ENCODE measurements at regions not wholly inside any gene's neighbourhood (a gene's known extent, or its start where the extent isn't known, plus 50 kb on each side); places are given as distances from the start of the nearest gene placed in this dataset.

DNA sequence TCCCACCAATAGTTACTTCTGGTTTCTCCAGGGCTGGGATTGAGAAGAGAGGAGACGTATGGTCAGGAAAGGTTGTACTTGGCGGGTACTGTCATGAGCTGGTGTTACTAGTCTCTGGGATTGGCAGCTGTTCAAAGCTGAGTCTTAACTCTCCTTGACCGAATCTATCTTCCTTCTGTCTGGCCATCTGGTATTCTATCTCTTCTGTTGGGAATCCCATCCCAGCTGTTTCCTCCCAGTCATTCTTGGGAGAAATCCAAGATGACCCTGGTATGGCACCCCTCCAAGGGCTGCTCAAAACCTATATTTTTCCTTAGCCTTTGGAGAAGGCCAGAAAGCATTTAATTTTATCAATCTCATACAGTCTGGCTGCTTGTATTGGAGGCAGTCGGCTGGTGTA lies 287.0 kb upstream of the CHD6 start:
- H3K4me1 ChIP-seq: peaks cover 0 to 3% (median 0%) of the 10 kb centered on the region in 4 donors
- H3K4me3 ChIP-seq: no peak overlapping the region
- DNase-seq: no peak
- no peak for TF ChIP-seq CTCF (IDR thresholded peaks at IDR 0.05)
- H3K36me3 ChIP-seq: no peaks in the 10 kb centered on the region
- no peaks in the 10 kb centered on the region for H3K27me3 ChIP-seq
- no peak overlapping the region for H3K27ac ChIP-seq
- intact Hi-C loops (cut with DNase I; ENCODE audit: low total_unique reads): no loop called here
- H3K9me3 ChIP-seq: no peaks in the 10 kb centered on the region

DNA sequence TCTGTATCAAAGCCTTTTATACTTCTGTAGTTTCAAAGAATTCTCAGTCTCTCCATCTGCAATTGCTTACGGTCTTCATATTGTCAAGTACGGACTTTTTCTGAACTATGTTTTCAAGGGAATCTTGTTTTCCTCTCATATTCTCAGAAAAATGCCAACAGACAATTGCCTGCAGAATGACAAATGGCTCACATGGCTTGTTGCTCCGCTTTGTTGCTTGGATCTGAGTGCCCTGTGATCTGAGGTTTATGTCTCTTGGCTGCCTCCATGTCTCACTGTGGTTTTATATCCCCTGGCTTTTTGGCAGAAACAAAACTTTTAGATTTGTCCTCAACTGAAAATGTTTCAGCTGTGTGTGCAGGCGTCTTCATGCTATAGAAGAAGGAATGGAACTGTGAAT lies 285.4 kb upstream of the CHD6 start:
- H3K27ac ChIP-seq: no peak overlapping the region
- H3K36me3 ChIP-seq: no peaks in the 10 kb centered on the region
- H3K9me3 ChIP-seq: no peaks in the 10 kb centered on the region
- H3K27me3 ChIP-seq: no peaks in the 10 kb centered on the region
- intact Hi-C loops (cut with DNase I; ENCODE audit: low total_unique reads): no loop called here
- H3K4me3 ChIP-seq: no peak overlapping the region
- no peak for DNase-seq
- TF ChIP-seq CTCF (IDR thresholded peaks at IDR 0.05): no peak
- H3K4me1 ChIP-seq: peaks cover 0 to 3% (median 0%) of the 10 kb centered on the region in 4 donors

DNA sequence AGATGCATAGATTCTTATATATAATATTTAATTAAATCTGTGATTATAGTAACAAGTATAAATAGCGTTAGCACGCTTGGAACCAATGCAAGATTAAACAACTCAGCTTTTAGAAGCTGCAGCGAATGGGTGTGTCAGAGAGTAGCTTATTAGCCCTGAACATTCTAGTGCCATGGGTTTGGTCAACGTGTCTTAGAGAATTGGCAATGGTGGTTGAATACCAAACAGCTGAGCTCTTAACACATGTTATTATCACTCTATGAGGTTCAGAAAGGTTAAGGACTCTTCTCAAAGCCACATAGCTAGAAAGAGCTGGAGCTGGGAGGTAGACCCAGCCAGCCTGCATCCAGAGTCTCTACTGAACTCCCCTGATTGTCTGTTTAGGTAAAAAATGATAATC lies 284.2 kb upstream of the CHD6 start:
- no peak for DNase-seq

GRCh38 chr20:41900201-41900691 lies 282.1 kb upstream of the CHD6 start:
- no peak for TF ChIP-seq CTCF (IDR thresholded peaks at IDR 0.05)
- no peak overlapping the region for H3K27ac ChIP-seq
- H3K4me1 ChIP-seq: peaks cover 0 to 3% (median 0%) of the 10 kb centered on the region in 4 donors
- intact Hi-C loops (cut with DNase I; ENCODE audit: low total_unique reads): no loop called here
- H3K36me3 ChIP-seq: no peaks in the 10 kb centered on the region
- no peak for DNase-seq
- H3K27me3 ChIP-seq: no peaks in the 10 kb centered on the region
- no peak overlapping the region for H3K4me3 ChIP-seq
- H3K9me3 ChIP-seq: no peaks in the 10 kb centered on the region

More for the DNA sequence above, 284.2 kb upstream of the CHD6 start:
- H3K9me3 ChIP-seq: no peaks in the 10 kb centered on the region
- TF ChIP-seq CTCF (IDR thresholded peaks at IDR 0.05): no peak
- H3K4me3 ChIP-seq: no peak overlapping the region
- intact Hi-C loops (cut with DNase I; ENCODE audit: low total_unique reads): no loop called here
- peaks cover 0 to 3% (median 0%) of the 10 kb centered on the region in 4 donors for H3K4me1 ChIP-seq
- H3K27me3 ChIP-seq: no peaks in the 10 kb centered on the region
- H3K36me3 ChIP-seq: no peaks in the 10 kb centered on the region
- no peak overlapping the region for H3K27ac ChIP-seq

DNA sequence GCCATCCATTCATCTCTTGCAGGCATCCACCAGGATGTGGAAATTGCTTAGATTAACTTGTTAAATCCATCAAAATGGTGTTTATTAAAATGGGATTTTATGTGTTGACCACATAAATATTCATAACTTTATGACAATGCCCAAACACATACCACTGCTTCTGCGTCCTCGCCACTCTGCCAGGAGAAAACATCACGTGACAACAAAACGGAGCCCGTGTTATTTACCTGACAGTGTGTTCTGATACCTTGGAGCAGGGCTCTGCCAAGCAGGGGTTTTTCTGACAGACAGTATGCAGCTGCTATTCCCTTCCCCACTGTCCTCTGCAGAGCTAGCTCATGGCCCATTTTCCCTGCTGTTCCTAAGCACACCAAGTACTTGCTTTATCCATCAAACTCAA lies 279.5 kb upstream of the CHD6 start:
- Histone ChIP-seq H3K27ac (no peak overlapping the region), H3K27me3 (no peaks in the 10 kb centered on the region), H3K4me3 (no peak overlapping the region), H3K36me3 (no peaks in the 10 kb centered on the region), H3K9me3 (no peaks in the 10 kb centered on the region), H3K4me1 (no peaks in the 10 kb centered on the region)
- intact Hi-C loops (cut with DNase I; ENCODE audit: low total_unique reads): no loop called here
- no peak for DNase-seq
- TF ChIP-seq CTCF (IDR thresholded peaks at IDR 0.05): no peak

Measured in tibial artery (tissue), 4 donors.